Peyer's patch (tissue), 4 donors: ENCODE measurements at regions not wholly inside any gene's neighbourhood (a gene's known extent, or its start where the extent isn't known, plus 50 kb on each side); places are given as distances from the start of the nearest gene placed in this dataset.

Experiments used
- CTCF ChIP-seq, 6 experiments: fragments of 450-650 bp in 4 of 6; fragments of 200-600 bp in 2 of 6; sonication (generic) in 1 of 6; IDR thresholded peaks; one replicate each; pipeline ENCODE4 v1.5.1; 2017 to 2019; ENCODE audit warnings: antibody characterized with exemption in 6 of 6, mild to moderate bottlenecking in 3 of 6, moderate library complexity in 1 of 6
- POLR2A ChIP-seq, 2 donors: fragments of 450-650 bp; IDR thresholded peaks; one replicate each; pipeline ENCODE4 v1.5.1; 2017; ENCODE audit warnings: antibody characterized with exemption in 2 of 2, mild to moderate bottlenecking in 2 of 2, moderate library complexity in 2 of 2

- TF ChIP-seq CTCF (IDR thresholded peaks at IDR 0.05), result no peak
- TF ChIP-seq POLR2A (IDR thresholded peaks at IDR 0.05), result no peak
Observed at GRCh38 chr3:168152149-168152548, 56.4 kb upstream of the GOLIM4 start.
